Neural cell (in vitro differentiated cells): ENCODE measurements at regions not wholly inside any gene's neighbourhood (a gene's known extent, or its start where the extent isn't known, plus 50 kb on each side); places are given as distances from the start of the nearest gene placed in this dataset.

Source experiments
- H2AFZ ChIP-seq: fragments of 200-600, 300-800 bp; sonication (generic), shearing (Covaris generic); 2 replicates; pipeline ENCODE4 v1.6.0; 2014; ENCODE audit warnings: low read depth, mild to moderate bottlenecking, antibody characterized with exemption, low read length, moderate library complexity
- H3F3A ChIP-seq: fragments of 200-600 bp; shearing (Covaris generic); 2 replicates; pipeline ENCODE4 v1.6.1; 2016; ENCODE audit warnings: mild to moderate bottlenecking, moderate library complexity, mixed read lengths, antibody characterized with exemption, low read length; ENCODE audit not compliant: insufficient read depth, poor library complexity, severe bottlenecking
- H3K27ac ChIP-seq: fragments of 200-600, 300-800 bp; sonication (generic), shearing (Covaris generic); 2 replicates; pipeline ENCODE4 v1.5.1; 2014; ENCODE audit warnings: mild to moderate bottlenecking, low read length, moderate library complexity
- H3K27me3 ChIP-seq: fragments of 300-800, 200-600 bp; sonication (generic), shearing (Covaris generic); 2 replicates; pipeline ENCODE4 v1.6.0; 2014; ENCODE audit warnings: mild to moderate bottlenecking, low read depth, low read length, moderate library complexity; ENCODE audit not compliant: insufficient read depth
- H3K36me3 ChIP-seq: fragments of 300-800, 200-600 bp; sonication (generic), shearing (Covaris generic); 2 replicates; pipeline ENCODE4 v1.5.1; 2014; ENCODE audit warnings: mild to moderate bottlenecking, antibody characterized with exemption, low read length, moderate library complexity; ENCODE audit not compliant: insufficient read depth
- H3K4me2 ChIP-seq: fragments of 300-800, 200-600 bp; sonication (generic), shearing (Covaris generic); 2 replicates; pipeline ENCODE4 v1.6.0; 2014; ENCODE audit warnings: mild to moderate bottlenecking, low read length
- H3K4me3 ChIP-seq: fragments of 300-800, 200-600 bp; sonication (generic), shearing (Covaris generic); 2 replicates; pipeline ENCODE4 v1.5.1; 2014; ENCODE audit warnings: mild to moderate bottlenecking, low read length, moderate library complexity
- H3K79me2 ChIP-seq: fragments of 200-600 bp; shearing (Covaris generic); replicated peaks from 2 replicates; pipeline ENCODE4 v1.6.0; 2014; ENCODE audit warnings: mild to moderate bottlenecking, low read length, moderate library complexity; ENCODE audit not compliant: insufficient read depth
- H3K9ac ChIP-seq: fragments of 300-800, 200-600 bp; sonication (generic), shearing (Covaris generic); 2 replicates; pipeline ENCODE4 v1.6.1; 2016; ENCODE audit warnings: mild to moderate bottlenecking, low read length, mixed read lengths
- H3K9me2 ChIP-seq: fragments of 200-600 bp; shearing (Covaris generic); 2 replicates; pipeline ENCODE4 v1.6.1; 2016; ENCODE audit warnings: mild to moderate bottlenecking, low read length, mixed read lengths; ENCODE audit not compliant: insufficient read depth
- H3K9me3 ChIP-seq: fragments of 200-600, 300-800 bp; sonication (generic), shearing (Covaris generic); 2 replicates; pipeline ENCODE4 v1.6.1; 2016; ENCODE audit warnings: mild to moderate bottlenecking, mixed run types, low read length, moderate library complexity, mixed read lengths
- H4K20me1 ChIP-seq: fragments of 200-600 bp; shearing (Covaris generic); 2 replicates; pipeline ENCODE4 v1.6.1; 2016; ENCODE audit warnings: mild to moderate bottlenecking, mixed run types; ENCODE audit not compliant: insufficient read depth
- EP300 ChIP-seq: fragments of 450-650 bp; conservative IDR thresholded peaks from 2 replicates; pipeline ENCODE4 v1.6.1; 2014; ENCODE audit warnings: antibody characterized with exemption, mild to moderate bottlenecking, moderate library complexity; ENCODE audit not compliant: poor library complexity, severe bottlenecking
- EZH2 ChIP-seq: fragments of 200-600, 300-800 bp; shearing (Covaris generic), sonication (generic); IDR thresholded peaks from 2 replicates; pipeline ENCODE4 v1.6.1; 2014; ENCODE audit warnings: antibody characterized with exemption, low read length, borderline replicate concordance, mild to moderate bottlenecking; ENCODE audit not compliant: insufficient read depth, poor library complexity, severe bottlenecking
- MXI1 ChIP-seq: fragments of 450-650 bp; conservative IDR thresholded peaks from 2 replicates; pipeline ENCODE4 v1.6.1; 2014; ENCODE audit warnings: antibody characterized with exemption, mild to moderate bottlenecking; ENCODE audit not compliant: poor library complexity, severe bottlenecking
- POLR2AphosphoS5 ChIP-seq: IDR thresholded peaks from 2 replicates; pipeline ENCODE4 v1.6.1; 2012
- RAD21 ChIP-seq: fragments of 450-650 bp; conservative IDR thresholded peaks from 2 replicates; pipeline ENCODE4 v1.6.1; 2014; ENCODE audit warnings: antibody characterized with exemption, mild to moderate bottlenecking, moderate library complexity
- SMC3 ChIP-seq: fragments of 450-650 bp; conservative IDR thresholded peaks from 2 replicates; pipeline ENCODE4 v1.6.1; 2014; ENCODE audit warnings: antibody characterized with exemption, mild to moderate bottlenecking, moderate library complexity; ENCODE audit not compliant: poor library complexity
- TAF1 ChIP-seq: IDR thresholded peaks from 2 replicates; pipeline ENCODE4 v1.6.1; 2012; ENCODE audit warnings: low read depth
- TF ChIP-seq, protein P1 (sequence below): fragments of 450-650 bp; IDR thresholded peaks from 2 replicates; pipeline ENCODE4 v1.5.1; 2014; ENCODE audit warnings: antibody characterized with exemption, mild to moderate bottlenecking, moderate library complexity; ENCODE audit not compliant: poor library complexity, severe bottlenecking
- TF ChIP-seq, protein P2 (sequence below): IDR thresholded peaks from 2 replicates; pipeline ENCODE4 v1.6.1; 2012; ENCODE audit warnings: borderline replicate concordance

DNA sequence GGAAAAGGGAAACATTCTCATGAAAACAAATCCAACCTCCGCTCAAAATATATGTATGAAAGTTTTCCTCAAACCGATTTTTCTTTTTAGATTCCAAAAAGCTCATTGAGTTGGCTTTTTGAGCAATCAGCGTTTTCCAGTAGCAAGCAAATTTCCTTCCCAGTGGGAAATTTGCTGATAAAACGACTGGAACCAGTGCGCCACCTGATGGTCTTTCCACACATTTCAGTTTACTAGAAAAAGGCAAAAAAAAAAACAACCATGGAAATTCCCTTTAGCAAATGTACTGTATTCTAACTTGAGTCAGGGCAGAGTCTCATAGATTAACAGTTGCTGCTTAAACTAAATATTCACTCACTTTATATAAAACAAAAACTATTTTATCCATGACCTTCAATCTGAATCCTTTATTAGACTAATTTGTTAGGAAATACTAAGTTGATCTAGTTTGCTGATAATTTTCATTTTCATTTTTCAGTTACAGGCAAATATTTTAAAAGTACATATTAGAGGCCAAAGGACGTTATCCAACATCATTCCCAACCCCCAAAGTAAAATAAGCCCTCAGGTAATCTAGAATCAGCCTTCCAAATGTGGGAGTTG, 271.5 kb downstream of the FOXA2 start:
- H3K9me3 ChIP-seq = no peaks in the 10 kb centered on the region

DNA sequence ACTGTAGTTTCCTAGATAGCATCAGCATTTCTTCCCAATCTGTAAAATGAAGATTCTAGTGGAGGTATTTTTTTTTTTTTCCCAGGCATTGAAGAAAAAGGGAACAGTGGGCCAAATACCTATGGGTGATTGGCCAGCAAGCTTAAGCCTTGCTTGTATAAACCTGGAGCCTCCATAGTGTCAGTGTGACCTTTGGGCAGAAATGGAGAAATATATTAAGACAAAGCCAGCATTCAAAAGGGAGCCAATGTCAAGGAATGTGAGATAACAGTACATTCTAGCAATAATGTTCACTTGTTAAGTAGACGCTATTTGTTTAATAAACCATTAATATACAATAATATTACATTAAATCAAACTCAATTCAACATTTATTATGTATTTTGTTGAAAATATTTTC, 275.4 kb downstream of the FOXA2 start:
- Histone ChIP-seq H3K79me2 (no peaks in the 10 kb centered on the region), H3K27ac (no peak overlapping the region), H3K9me3 (no peaks in the 10 kb centered on the region), H4K20me1 (no peaks in the 10 kb centered on the region), H3F3A (no peaks in the 10 kb centered on the region), H3K4me3 (no peak overlapping the region), H3K4me2 (no peak overlapping the region), H3K27me3 (no peaks in the 10 kb centered on the region), H2AFZ (no peak overlapping the region), H3K36me3 (no peaks in the 10 kb centered on the region), H3K9ac (no peak overlapping the region), H3K9me2 (no peaks in the 10 kb centered on the region)
- TF ChIP-seq, protein P1, sequence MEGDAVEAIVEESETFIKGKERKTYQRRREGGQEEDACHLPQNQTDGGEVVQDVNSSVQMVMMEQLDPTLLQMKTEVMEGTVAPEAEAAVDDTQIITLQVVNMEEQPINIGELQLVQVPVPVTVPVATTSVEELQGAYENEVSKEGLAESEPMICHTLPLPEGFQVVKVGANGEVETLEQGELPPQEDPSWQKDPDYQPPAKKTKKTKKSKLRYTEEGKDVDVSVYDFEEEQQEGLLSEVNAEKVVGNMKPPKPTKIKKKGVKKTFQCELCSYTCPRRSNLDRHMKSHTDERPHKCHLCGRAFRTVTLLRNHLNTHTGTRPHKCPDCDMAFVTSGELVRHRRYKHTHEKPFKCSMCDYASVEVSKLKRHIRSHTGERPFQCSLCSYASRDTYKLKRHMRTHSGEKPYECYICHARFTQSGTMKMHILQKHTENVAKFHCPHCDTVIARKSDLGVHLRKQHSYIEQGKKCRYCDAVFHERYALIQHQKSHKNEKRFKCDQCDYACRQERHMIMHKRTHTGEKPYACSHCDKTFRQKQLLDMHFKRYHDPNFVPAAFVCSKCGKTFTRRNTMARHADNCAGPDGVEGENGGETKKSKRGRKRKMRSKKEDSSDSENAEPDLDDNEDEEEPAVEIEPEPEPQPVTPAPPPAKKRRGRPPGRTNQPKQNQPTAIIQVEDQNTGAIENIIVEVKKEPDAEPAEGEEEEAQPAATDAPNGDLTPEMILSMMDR = no peak
- no peak for TF ChIP-seq RAD21
- TF ChIP-seq SMC3 = no peak
- TF ChIP-seq EZH2 = no peak
- no peak for TF ChIP-seq TAF1
- TF ChIP-seq POLR2AphosphoS5 = no peak
- no peak for TF ChIP-seq MXI1
- no peak for TF ChIP-seq EP300
- TF ChIP-seq, protein P2, sequence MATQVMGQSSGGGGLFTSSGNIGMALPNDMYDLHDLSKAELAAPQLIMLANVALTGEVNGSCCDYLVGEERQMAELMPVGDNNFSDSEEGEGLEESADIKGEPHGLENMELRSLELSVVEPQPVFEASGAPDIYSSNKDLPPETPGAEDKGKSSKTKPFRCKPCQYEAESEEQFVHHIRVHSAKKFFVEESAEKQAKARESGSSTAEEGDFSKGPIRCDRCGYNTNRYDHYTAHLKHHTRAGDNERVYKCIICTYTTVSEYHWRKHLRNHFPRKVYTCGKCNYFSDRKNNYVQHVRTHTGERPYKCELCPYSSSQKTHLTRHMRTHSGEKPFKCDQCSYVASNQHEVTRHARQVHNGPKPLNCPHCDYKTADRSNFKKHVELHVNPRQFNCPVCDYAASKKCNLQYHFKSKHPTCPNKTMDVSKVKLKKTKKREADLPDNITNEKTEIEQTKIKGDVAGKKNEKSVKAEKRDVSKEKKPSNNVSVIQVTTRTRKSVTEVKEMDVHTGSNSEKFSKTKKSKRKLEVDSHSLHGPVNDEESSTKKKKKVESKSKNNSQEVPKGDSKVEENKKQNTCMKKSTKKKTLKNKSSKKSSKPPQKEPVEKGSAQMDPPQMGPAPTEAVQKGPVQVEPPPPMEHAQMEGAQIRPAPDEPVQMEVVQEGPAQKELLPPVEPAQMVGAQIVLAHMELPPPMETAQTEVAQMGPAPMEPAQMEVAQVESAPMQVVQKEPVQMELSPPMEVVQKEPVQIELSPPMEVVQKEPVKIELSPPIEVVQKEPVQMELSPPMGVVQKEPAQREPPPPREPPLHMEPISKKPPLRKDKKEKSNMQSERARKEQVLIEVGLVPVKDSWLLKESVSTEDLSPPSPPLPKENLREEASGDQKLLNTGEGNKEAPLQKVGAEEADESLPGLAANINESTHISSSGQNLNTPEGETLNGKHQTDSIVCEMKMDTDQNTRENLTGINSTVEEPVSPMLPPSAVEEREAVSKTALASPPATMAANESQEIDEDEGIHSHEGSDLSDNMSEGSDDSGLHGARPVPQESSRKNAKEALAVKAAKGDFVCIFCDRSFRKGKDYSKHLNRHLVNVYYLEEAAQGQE = no peak

More for the DNA sequence above, 271.5 kb downstream of the FOXA2 start:
- H3K79me2 ChIP-seq = no peaks in the 10 kb centered on the region
- no peaks in the 10 kb centered on the region for H3K27me3 ChIP-seq
- H2AFZ ChIP-seq = no peak overlapping the region
- TF ChIP-seq EP300 = no peak
- TF ChIP-seq EZH2 = no peak
- TF ChIP-seq TAF1 = no peak
- TF ChIP-seq, protein P2 = peak; percentile 47
- peak; percentile 76 for TF ChIP-seq RAD21
- no peak for TF ChIP-seq POLR2AphosphoS5
- TF ChIP-seq SMC3 = peak; percentile 75
- TF ChIP-seq, protein P1 = peak; percentile 78
- TF ChIP-seq MXI1 = no peak
- no peak overlapping the region for H3K4me2 ChIP-seq
- H3K9me2 ChIP-seq = no peaks in the 10 kb centered on the region
- H4K20me1 ChIP-seq = no peaks in the 10 kb centered on the region
- no peak overlapping the region for H3K4me3 ChIP-seq
- no peaks in the 10 kb centered on the region for H3K36me3 ChIP-seq
- no peaks in the 10 kb centered on the region for H3F3A ChIP-seq
- H3K27ac ChIP-seq = no peak overlapping the region
- H3K9ac ChIP-seq = no peak overlapping the region
